Left lobe of liver (tissue), 2 donors: ENCODE measurements at regions not wholly inside any gene's neighbourhood (a gene's known extent, or its start where the extent isn't known, plus 50 kb on each side); places are given as distances from the start of the nearest gene placed in this dataset.
"Not testable (repeated sequence)": the region's sequence is repeated elsewhere in the genome, so short reads cannot be mapped to it uniquely, and the experiment has no call there.

ENCODE experiments used
- ATAC-seq: fragments of 200-7000 bp; cut with Tn5 transposase; one replicate; pipeline ENCODE4 v1.9.1; 2020; ENCODE audit warnings: mild to moderate bottlenecking, moderate library complexity
- DNase-seq: peaks from one replicate; pipeline ENCODE4 v3.0.0-alpha.2; 2020; ENCODE audit warnings: low spot score
- donor health status: DM: no; HTN: no; CAD: no; lungs with moderate emphysema.
- donor health status: DM: no; HTN: yes; CAD: no.

DNA sequence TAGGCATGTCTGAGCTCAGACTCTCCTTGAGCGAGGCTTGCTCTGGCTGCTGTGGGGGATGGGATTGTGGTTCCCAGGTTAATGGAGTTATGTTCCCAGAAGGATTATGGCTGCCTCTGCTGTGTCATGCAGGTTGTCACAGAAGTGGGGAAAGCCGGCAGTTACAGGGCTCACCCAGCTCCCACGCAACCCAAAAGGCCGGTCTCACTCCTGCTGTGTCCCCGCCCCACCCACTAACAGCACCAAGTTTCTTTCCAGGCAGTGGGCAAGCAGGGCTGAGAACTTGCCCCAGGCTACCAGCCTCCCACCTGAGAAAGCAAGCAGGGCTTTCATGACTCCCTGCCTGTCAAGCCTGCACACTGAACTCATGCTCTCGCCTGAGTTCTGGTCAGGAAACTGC, 750.5 kb downstream of the FRK start:
- ATAC-seq, result no peak

DNA sequence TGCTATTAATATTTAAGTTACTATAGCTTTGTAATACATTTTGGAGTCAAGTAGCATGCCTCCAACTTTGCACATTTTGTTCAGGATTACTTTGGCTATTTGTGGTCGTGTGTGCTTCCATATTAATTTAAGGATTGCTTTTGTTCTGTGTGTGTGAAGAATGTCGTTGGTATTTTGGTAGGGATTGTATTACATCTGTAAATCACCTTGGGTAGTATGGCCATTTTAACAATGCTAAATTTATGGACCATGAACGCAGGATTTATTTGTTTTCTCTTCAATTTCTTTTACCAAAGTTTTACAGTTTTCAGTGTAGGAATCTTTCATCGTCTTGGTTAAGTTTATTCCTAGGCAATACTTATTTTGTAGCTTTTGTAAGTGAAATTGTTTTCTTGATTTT, 758.0 kb downstream of the FRK start:
- no peak for ATAC-seq
- no peak for DNase-seq

More for the DNA sequence above, 750.5 kb downstream of the FRK start:
- DNase-seq, result no peak

DNA sequence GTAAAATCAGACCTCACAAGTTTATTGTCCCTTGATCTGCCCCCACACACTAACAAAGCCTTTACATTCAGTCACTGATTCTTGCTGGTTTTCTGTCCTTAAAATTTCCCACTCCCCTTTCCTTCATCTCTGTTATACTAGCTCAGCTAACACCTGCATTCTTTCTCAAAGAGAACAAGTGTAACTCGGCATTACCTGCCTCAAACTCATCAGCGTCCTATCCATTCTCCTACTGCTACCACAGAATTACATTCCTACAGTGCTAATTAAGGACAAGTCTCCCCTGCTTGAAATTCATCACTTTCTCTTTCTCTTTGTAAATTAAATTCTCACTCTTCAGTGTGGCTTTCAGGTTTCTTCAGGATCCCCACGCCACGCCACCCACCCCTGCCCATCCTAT, 773.2 kb downstream of the FRK start:
- no peak for ATAC-seq
- DNase-seq, result no peak

GRCh38 chr6:115276881-115277565, 783.7 kb downstream of the FRK start:
- no peak for ATAC-seq

DNA sequence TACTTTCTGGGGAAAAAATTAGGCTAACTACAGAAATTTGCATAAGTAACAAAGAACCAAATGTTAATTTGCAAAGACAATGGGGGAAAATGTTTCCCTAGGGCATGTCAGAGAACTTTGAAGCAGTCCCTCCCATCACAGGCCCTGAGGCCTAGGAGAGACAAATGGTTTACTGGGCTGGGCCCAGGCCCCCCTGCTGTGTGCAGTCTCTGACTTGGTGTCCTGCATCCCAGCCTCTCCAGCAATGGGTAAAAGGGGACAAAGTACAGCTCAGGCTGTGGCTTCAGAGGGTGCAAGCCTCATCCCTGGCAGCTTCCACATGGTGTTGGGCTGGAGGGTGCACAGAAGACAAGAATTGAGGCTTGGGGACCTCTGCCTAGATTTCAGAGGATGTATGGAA, 788.4 kb downstream of the FRK start:
- no peak for ATAC-seq
- no peak for DNase-seq

More at GRCh38 chr6:115276881-115277565, 783.7 kb downstream of the FRK start:
- DNase-seq, result no peak

GRCh38 chr6:115271434-115271833, 789.3 kb downstream of the FRK start:
- DNase-seq, result no peak
- no peak for ATAC-seq

DNA sequence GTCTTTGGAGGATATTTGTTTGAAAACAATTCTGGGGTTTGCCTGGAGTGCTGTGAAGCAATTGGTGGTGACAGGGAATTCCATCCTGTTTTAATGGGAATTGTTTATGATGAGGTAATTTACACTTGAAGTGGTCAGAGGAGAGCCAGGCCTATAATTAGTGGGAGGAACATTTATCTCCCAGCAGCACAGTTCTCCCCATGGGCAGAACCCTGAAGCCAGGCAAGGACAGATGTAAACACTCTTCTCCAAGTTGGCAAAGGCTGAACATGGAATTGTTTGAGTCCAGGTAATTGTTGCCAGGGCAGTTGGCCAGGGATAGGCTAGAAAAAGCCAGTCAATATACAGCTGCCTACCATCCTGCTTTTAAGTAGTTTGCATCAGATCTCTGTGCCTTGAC, 789.7 kb downstream of the FRK start:
- ATAC-seq (peak; percentile 89), DNase-seq (no peak)

- no peak for DNase-seq
- no peak for ATAC-seq
These were observed 819.3 kb downstream of the FRK start for GRCh38 chr6:115241373-115241772.

- ATAC-seq, result no peak
These were observed 839.5 kb downstream of the FRK start for GRCh38 chr6:115221198-115221597.

DNA sequence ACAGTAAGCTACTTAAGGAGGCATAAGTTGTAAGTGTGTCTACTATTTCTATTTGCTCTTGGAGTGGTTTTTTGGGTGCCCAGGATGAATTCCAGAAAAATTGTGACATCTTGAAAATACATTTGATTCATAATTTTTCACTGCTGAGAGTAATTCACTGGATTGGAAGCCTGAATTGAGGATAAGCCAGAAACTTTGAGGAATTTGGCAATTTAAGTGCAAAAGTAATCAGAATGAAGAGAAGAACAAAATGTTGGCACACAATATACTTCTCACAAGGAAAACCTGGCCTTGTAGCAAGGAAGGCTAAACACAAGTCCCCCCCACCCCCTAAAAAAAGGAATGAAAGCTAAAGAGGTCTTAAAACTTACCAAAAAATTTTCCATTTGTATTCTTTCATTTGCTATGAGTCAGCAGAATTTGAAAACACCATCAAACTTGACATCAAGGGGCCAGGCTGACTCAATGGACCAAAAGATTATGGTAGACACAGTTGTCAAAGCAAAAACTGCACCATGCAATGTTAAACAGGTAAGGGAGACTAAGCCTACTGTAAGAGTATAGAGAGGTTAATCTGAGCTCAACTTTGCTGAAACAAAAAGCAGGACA, 840.0 kb downstream of the FRK start:
- DNase-seq (no peak), ATAC-seq (no peak)

More at GRCh38 chr6:115221198-115221597, 839.5 kb downstream of the FRK start:
- DNase-seq, result no peak

DNA sequence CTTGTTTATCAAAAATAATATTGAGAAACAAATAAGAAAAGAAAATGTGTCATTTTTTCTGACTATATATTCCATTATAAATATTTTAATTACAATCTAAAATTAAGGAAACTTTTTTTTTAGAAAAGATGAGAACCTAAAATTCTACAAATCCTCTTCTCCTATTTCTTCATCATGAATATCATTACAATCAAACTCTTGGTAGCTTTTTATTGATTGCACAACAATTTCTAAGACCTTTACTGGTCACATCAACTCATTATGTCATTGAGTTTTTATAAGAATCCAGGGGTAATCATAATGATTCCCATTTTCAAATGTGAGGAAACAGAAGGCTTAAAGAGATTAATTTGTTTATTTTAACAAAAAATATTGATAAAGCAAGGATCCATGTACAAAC, 841.0 kb downstream of the FRK start:
- DNase-seq, result no peak
- ATAC-seq, result no peak

DNA sequence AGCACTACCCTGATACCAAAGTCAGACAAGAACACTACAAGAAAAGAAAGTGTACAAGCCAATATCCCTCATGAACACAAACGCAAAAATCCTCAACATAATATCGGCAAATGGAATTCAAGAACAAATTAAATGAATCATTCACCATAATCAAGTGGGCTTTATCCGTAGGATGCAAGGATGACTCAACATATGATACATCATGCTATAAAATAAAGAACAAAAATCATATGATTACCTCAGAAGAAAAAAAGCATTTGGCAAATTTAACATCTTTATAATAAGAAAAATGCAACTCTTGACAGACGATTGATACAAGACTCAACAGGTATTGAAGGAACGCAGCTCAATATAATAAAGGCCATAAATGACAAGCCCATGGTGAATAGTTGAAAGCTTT, 843.9 kb downstream of the FRK start:
- DNase-seq (no peak), ATAC-seq (no peak)

DNA sequence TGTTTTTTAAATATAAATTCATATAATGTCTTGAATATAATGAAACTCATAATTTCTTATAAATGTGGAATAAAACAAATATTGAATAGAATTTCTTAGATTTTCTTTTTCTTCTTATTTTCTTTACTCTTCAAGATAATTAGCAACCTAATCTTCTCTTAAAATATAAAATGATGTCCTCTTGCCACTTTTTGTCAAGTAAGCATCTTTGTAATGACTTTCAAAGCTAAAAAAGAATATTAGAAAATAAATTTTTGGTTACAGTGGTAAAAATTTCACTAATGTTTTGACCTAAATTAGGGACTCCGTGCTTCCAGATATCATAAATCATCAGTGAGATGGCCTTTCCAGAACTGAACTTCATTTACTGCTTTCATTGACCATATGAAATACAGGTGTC, 846.4 kb downstream of the FRK start:
- no peak for DNase-seq
- ATAC-seq, result no peak

- DNase-seq, result no peak
- no peak for ATAC-seq
These were observed 857.3 kb downstream of the FRK start for GRCh38 chr6:115203381-115203780.

DNA sequence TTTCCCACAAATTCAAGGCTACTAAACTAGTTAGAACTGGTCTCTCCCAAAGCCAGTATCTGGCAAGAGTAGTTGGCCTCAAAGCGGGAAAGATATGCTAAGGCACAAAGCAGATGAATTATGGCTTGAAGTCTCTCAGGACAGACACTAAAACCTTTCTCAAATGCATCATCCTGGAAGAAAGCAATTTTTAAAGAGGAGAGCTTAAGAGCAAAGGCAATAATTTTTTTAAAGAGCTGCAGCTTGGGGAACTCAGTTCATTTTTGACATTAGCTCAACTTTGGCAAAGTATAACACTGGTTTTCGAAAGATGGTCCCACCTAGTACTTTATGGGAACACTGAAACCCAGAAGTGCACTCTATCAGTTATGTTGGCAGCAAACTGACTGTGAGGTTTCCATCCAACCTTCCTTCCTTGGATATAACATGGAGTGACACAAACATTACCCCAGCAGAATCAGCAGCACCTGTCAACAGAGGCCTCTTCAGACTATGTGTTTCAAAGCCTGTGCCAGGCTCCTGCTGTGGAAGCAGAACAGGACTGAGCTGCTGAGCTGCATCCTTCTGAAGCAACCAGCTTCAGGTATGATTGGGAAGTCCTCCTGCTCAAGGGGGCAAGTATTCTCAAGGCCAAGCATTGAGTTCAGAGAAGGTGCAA, 852.3 kb upstream of the HS3ST5 start:
- ATAC-seq, result no peak
- no peak for DNase-seq

GRCh38 chr6:115191989-115192388, 849.2 kb upstream of the HS3ST5 start:
- DNase-seq (no peak), ATAC-seq (no peak)

GRCh38 chr6:115190534-115190933, 847.7 kb upstream of the HS3ST5 start:
- no peak for DNase-seq
- no peak for ATAC-seq

DNA sequence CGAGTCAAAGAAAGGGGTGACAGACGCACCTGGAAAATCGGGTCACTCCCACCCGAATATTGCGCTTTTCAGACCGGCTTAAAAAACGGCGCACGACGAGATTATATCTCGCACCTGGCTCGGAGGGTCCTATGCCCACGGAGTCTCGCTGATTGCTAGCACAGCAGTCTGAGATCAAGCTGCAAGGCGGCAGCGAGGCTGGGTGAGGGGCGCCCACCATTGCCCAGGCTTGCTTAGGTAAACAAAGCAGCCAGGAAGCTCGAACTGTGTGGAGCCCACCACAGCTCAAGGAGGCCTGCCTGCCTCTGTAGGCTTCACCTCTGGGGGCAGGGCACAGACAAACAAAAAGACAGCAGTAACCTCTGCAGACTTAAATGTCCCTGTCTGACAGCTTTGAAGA, 832.6 kb upstream of the HS3ST5 start:
- not testable (repeated sequence) for DNase-seq, ATAC-seq

DNA sequence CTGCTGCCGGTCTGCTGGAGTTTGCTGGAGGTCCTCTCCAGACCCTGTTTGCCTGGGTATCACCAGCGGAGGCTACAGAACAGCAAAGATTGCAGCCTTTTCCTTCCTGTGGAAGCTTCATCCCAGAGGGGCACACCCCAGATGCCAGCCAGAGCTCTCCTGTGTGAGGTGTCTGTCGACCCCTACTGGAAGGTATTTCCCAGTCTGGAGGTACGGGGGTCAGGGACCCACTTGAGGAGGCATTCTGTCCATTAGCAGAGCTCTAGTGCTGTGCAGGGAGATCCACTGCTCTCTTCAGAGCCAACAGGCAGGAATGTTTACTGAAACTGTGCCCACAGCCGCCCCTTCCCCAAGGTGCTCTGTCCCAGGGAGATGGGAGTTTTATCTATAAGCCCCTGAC, 823.1 kb upstream of the HS3ST5 start:
- DNase-seq, ATAC-seq: not testable (repeated sequence)

GRCh38 chr6:115159733-115160132, 816.9 kb upstream of the HS3ST5 start:
- ATAC-seq (no peak), DNase-seq (no peak)

DNA sequence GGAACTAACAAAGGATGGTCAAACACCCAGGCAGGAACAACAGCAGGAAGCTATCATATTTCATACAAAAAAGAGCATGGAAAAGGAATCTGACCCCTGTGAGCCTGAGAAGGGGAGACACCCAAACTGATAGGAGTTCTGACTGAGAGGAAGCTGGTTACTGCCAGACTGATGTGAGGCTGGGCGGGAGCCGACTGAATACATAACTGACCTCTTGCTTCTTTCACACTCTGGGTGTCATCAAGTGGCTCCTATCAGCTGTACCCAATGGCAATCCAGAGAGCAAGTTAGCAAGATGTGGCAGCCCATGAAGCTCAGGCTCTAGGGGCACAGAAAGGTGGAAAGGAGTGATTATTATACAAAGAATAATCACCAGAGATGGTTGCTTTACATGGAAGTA, 795.1 kb upstream of the HS3ST5 start:
- ATAC-seq, result no peak

GRCh38 chr6:115133790-115134189, 791.0 kb upstream of the HS3ST5 start:
- DNase-seq, result no peak
- ATAC-seq, result no peak

More for the DNA sequence above, 795.1 kb upstream of the HS3ST5 start:
- no peak for DNase-seq
